H1 (cell line): ENCODE measurements at regions not wholly inside any gene's neighbourhood (a gene's known extent, or its start where the extent isn't known, plus 50 kb on each side); places are given as distances from the start of the nearest gene placed in this dataset.

Experiments
- CTCF ChIA-PET: fragments of 300-600 bp; sonication (Branson Sonifier 250); formaldehyde crosslinking; loops from one replicate; lab custom pipeline; 2021; ENCODE audit not compliant: partially characterized antibody; lab: Charles Lee
- POLR2A ChIA-PET: fragments of 300-600 bp; sonication (Branson Sonifier 250); formaldehyde crosslinking; loops from one replicate; lab custom pipeline; 2021; ENCODE audit warnings: inconsistent platforms; ENCODE audit not compliant: partially characterized antibody; lab: Charles Lee
- DNase-seq, 2 experiments: peaks; one replicate each; pipeline versions ENCODE4 v3.0.0 to v3.0.0-alpha.2; 2010 to 2022; ENCODE audit warnings: low spot score in 2 of 2, low read depth in 1 of 2, mixed read lengths in 1 of 2
- FAIRE-seq: peaks from 2 replicates; lab custom pipeline; 2011; peaks lifted over from hg19 to GRCh38; lab: Jason Lieb, UNC
- H2AFZ ChIP-seq: 2 replicates; pipeline ENCODE4 v1.8.1; 2012; ENCODE audit warnings: low read length, inconsistent platforms
- H2AK5ac ChIP-seq: 2 replicates; pipeline ENCODE4 v1.6.1; 2013; ENCODE audit warnings: low read depth, low read length
- H2BK120ac ChIP-seq: replicated peaks from 2 replicates; pipeline ENCODE3; 2013; ENCODE audit warnings: low read depth, low read length, inconsistent platforms
- H2BK12ac ChIP-seq: 2 replicates; pipeline ENCODE4 v1.6.1; 2013; ENCODE audit warnings: low read depth, low read length
- H2BK15ac ChIP-seq: 2 replicates; pipeline ENCODE4 v1.6.1; 2013; ENCODE audit warnings: low read length
- H2BK20ac ChIP-seq: 2 replicates; pipeline ENCODE4 v1.6.1; 2013; ENCODE audit warnings: low read length
- H2BK5ac ChIP-seq: 2 replicates; pipeline ENCODE4 v1.6.1; 2013; ENCODE audit warnings: low read depth, low read length
- H3K14ac ChIP-seq: 2 replicates; pipeline ENCODE4 v1.6.1; 2013; ENCODE audit warnings: inconsistent platforms; ENCODE audit not compliant: insufficient read length
- H3K18ac ChIP-seq: 2 replicates; pipeline ENCODE4 v1.6.1; 2013; ENCODE audit warnings: low read length; ENCODE audit errors: extremely low read depth
- H3K23ac ChIP-seq: 2 replicates; pipeline ENCODE4 v1.6.1; 2013; ENCODE audit warnings: inconsistent platforms; ENCODE audit not compliant: insufficient read length
- H3K23me2 ChIP-seq: 2 replicates; pipeline ENCODE4 v1.6.1; 2013; ENCODE audit warnings: low read depth, low read length
- H3K27ac ChIP-seq: 2 replicates; pipeline ENCODE4 v1.6.1; 2011; ENCODE audit warnings: low read depth, low read length, inconsistent platforms
- H3K27me3 ChIP-seq, 4 experiments: replicated peaks in 1 of 4; 1 replicate in 1 of 4; 2 replicates in 3 of 4; pipeline versions ENCODE4 v1.6.1 to v1.8.1; 2011 to 2013; ENCODE audit warnings: low read length in 3 of 4, mild to moderate bottlenecking in 3 of 4, inconsistent platforms in 2 of 4, mixed read lengths in 2 of 4, moderate library complexity in 1 of 4; ENCODE audit not compliant: control insufficient read depth in 3 of 4, insufficient read depth in 3 of 4; ENCODE audit errors: extremely low read depth in 1 of 4
- H3K36me3 ChIP-seq, 4 experiments: 2 replicates each; pipeline versions ENCODE4 v1.6.1 to v1.8.1; 2011 to 2013; ENCODE audit warnings: mild to moderate bottlenecking in 4 of 4, low read length in 3 of 4, moderate library complexity in 2 of 4, control low read depth in 1 of 4, inconsistent platforms in 1 of 4; ENCODE audit not compliant: insufficient read depth in 4 of 4, control insufficient read depth in 2 of 4
- H3K4ac ChIP-seq: replicated peaks from 2 replicates; pipeline ENCODE3; 2013; ENCODE audit warnings: low read length, low read depth, mixed read lengths, inconsistent platforms; ENCODE audit not compliant: insufficient read length
- H3K4me1 ChIP-seq, 4 experiments: replicated peaks in 1 of 4; 1 replicate in 1 of 4; 2 replicates in 3 of 4; pipeline versions ENCODE4 v1.6.1 to v1.8.1; 2011 to 2013; ENCODE audit warnings: low read length in 3 of 4, inconsistent platforms in 2 of 4, mixed read lengths in 1 of 4; ENCODE audit not compliant: insufficient read depth in 4 of 4, control insufficient read depth in 3 of 4
- H3K4me2 ChIP-seq, 2 experiments: 2 replicates each; pipeline versions ENCODE4 v1.6.1 to v1.8.1; 2011 to 2013; ENCODE audit warnings: low read depth in 2 of 2, low read length in 2 of 2, control low read depth in 1 of 2, inconsistent platforms in 1 of 2, mild to moderate bottlenecking in 1 of 2; ENCODE audit not compliant: insufficient read depth in 1 of 2
- H3K4me3 ChIP-seq, 4 experiments: fragments of 200-600, 300-600 bp in 1 of 4; sonication (generic), shearing (Covaris generic), sonication (Bioruptor Twin) in 1 of 4; 2 replicates each; pipeline versions ENCODE4 v1.5.1 to v1.8.1; 2011 to 2016; ENCODE audit warnings: low read length in 4 of 4, low read depth in 3 of 4, control low read depth in 2 of 4, inconsistent platforms in 2 of 4, mild to moderate bottlenecking in 2 of 4, mixed read lengths in 1 of 4, moderate library complexity in 1 of 4; ENCODE audit not compliant: insufficient read depth in 2 of 4; ENCODE audit errors: extremely low read depth in 1 of 4
- H3K56ac ChIP-seq: replicated peaks from 2 replicates; pipeline ENCODE3; 2013; ENCODE audit warnings: low read depth, mild to moderate bottlenecking, mixed read lengths, low read length, inconsistent platforms; ENCODE audit not compliant: insufficient read length
- H3K79me1 ChIP-seq: 2 replicates; pipeline ENCODE4 v1.6.1; 2013; ENCODE audit warnings: low read depth, low read length, control low read depth
- H3K79me2 ChIP-seq, 2 experiments: 2 replicates each; pipeline versions ENCODE4 v1.6.1 to v1.8.1; 2012 to 2013; ENCODE audit warnings: low read length in 2 of 2, mild to moderate bottlenecking in 2 of 2, inconsistent platforms in 1 of 2; ENCODE audit not compliant: insufficient read depth in 2 of 2, control insufficient read depth in 1 of 2
- H3K9ac ChIP-seq, 4 experiments: replicated peaks in 1 of 4; 1 replicate in 1 of 4; 2 replicates in 3 of 4; pipeline versions ENCODE4 v1.6.1 to v1.8.1; 2011 to 2013; ENCODE audit warnings: low read depth in 3 of 4, low read length in 3 of 4, control low read depth in 2 of 4, mild to moderate bottlenecking in 2 of 4, moderate library complexity in 2 of 4, inconsistent platforms in 1 of 4; ENCODE audit errors: extremely low read depth in 1 of 4
- H3K9me3 ChIP-seq, 2 experiments: 2 replicates each; pipeline versions ENCODE4 v1.6.1 to v1.8.1; 2012 to 2013; ENCODE audit warnings: mild to moderate bottlenecking in 2 of 2, moderate library complexity in 2 of 2, control low read depth in 1 of 2, inconsistent platforms in 1 of 2, low read depth in 1 of 2, low read length in 1 of 2, mixed read lengths in 1 of 2; ENCODE audit not compliant: insufficient read depth in 2 of 2
- H4K20me1 ChIP-seq, 2 experiments: replicated peaks in 1 of 2; 2 replicates each; pipeline versions ENCODE3 to v1.8.1; 2011 to 2013; ENCODE audit warnings: inconsistent platforms in 2 of 2, low read length in 2 of 2, mild to moderate bottlenecking in 1 of 2; ENCODE audit not compliant: insufficient read depth in 2 of 2, control insufficient read depth in 1 of 2
- H4K5ac ChIP-seq: 2 replicates; pipeline ENCODE4 v1.6.1; 2013; ENCODE audit warnings: low read length, low read depth, mixed read lengths, inconsistent platforms; ENCODE audit not compliant: insufficient read length
- H4K8ac ChIP-seq: 2 replicates; pipeline ENCODE4 v1.8.0; 2013; ENCODE audit warnings: mild to moderate bottlenecking, moderate library complexity, low read length, inconsistent platforms; ENCODE audit not compliant: insufficient read depth; ENCODE audit errors: extremely low read depth
- H4K91ac ChIP-seq: replicated peaks from 2 replicates; pipeline ENCODE3; 2013; ENCODE audit warnings: low read length, mixed read lengths, inconsistent platforms; ENCODE audit not compliant: insufficient read length
- SAP30 ChIP-seq: fragments of 300-600 bp; sonication (generic); IDR thresholded peaks from 2 replicates; pipeline ENCODE4 v1.7.1; 2012; ENCODE audit warnings: low read length, moderate library complexity, mild to moderate bottlenecking, inconsistent platforms; ENCODE audit not compliant: insufficient read depth, insufficient replicate concordance
- SIN3A ChIP-seq, 2 experiments: IDR thresholded peaks in 1 of 2; conservative IDR thresholded peaks in 1 of 2; 2 replicates each; pipeline ENCODE4 v1.6.1; 2011 to 2012; ENCODE audit warnings: low read length in 2 of 2, improper control_type of control experiment in 1 of 2, low read depth in 1 of 2, mild to moderate bottlenecking in 1 of 2
- YY1 ChIP-seq: IDR thresholded peaks from 2 replicates; pipeline ENCODE4 v1.6.1; 2011; ENCODE audit warnings: low read depth, mild to moderate bottlenecking, low read length
- WGBS, 2 experiments: shearing (Covaris generic) in 1 of 2; methylation state at CpG; one replicate each; pipeline versions ENCODE4 v1.1.6 to v1.1.7; 2013 to 2015; ENCODE audit warnings: low lambda C conversion rate in 2 of 2, mixed read lengths in 2 of 2, inconsistent platforms in 1 of 2, low coverage in 1 of 2, missing lambda C conversion rate in 1 of 2; ENCODE audit not compliant: insufficient replicate concordance in 2 of 2, insufficient coverage in 1 of 2, insufficient read length in 1 of 2; ENCODE audit errors: extremely low coverage in 1 of 2, missing lambda C conversion rate in 1 of 2; 5-methylcytosine and 5-hydroxymethylcytosine counted together

GRCh38 chr5:164980480-164980879 is 1475.1 kb downstream of the MAT2B start:
- no peak overlapping the region for H3K27ac ChIP-seq
- peaks cover 0 to 7% of the 10 kb centered on the region in 2 experiments; a peak in 1 of 4 replicates for H3K9me3 ChIP-seq
- no peak overlapping the region for H2AFZ ChIP-seq
- no peak overlapping the region for H3K56ac ChIP-seq
- no peaks in the 10 kb centered on the region for H3K36me3 ChIP-seq
- H4K8ac ChIP-seq: no peak overlapping the region
- H3K23me2 ChIP-seq: no peaks in the 10 kb centered on the region; the same call in 1 of the 2 replicates
- 93% methylated on average over 2 of the region's 2 CpGs; no CpG with 5 or more reads in 1 of the 2 experiments for WGBS, 2 experiments
- H3K4ac ChIP-seq: no peak overlapping the region
- H3K18ac ChIP-seq: no peak overlapping the region
- no peak overlapping the region for H4K5ac ChIP-seq
- no peaks in the 10 kb centered on the region for H3K4me1 ChIP-seq
- no peaks in the 10 kb centered on the region for H3K27me3 ChIP-seq
- no peak overlapping the region for H2BK20ac ChIP-seq
- no peak overlapping the region for H2BK5ac ChIP-seq
- H2AK5ac ChIP-seq: no peak overlapping the region
- H3K79me2 ChIP-seq: no peaks in the 10 kb centered on the region
- H3K14ac ChIP-seq: no peak overlapping the region
- no peak overlapping the region for H3K9ac ChIP-seq
- H3K79me1 ChIP-seq: no peaks in the 10 kb centered on the region
- FAIRE-seq (no peak), DNase-seq (no peak)
- no peak overlapping the region for H3K23ac ChIP-seq
- TF ChIP-seq YY1 (no peak), SAP30 (no peak), SIN3A (conservative IDR thresholded peaks at IDR 0.05 in 1 of 2, IDR thresholded peaks at IDR 0.05 in 1 of 2; ENCODE audit: low read depth in 1 of 2, low read length in 2 of 2) (no peak)
- no peaks in the 10 kb centered on the region for H4K20me1 ChIP-seq
- no peak overlapping the region for H4K91ac ChIP-seq
- CTCF ChIA-PET: no interaction called here
- no peak overlapping the region for H2BK12ac ChIP-seq
- H3K4me2 ChIP-seq: no peak overlapping the region
- no peak overlapping the region for H3K4me3 ChIP-seq
- POLR2A ChIA-PET: no interaction called here
- H2BK15ac ChIP-seq: no peak overlapping the region
- H2BK120ac ChIP-seq: no peak overlapping the region
